ENCODE measurements at regions not wholly inside any gene's neighbourhood (a gene's known extent, or its start where the extent isn't known, plus 50 kb on each side); places are given as distances from the start of the nearest gene placed in this dataset.

DNA sequence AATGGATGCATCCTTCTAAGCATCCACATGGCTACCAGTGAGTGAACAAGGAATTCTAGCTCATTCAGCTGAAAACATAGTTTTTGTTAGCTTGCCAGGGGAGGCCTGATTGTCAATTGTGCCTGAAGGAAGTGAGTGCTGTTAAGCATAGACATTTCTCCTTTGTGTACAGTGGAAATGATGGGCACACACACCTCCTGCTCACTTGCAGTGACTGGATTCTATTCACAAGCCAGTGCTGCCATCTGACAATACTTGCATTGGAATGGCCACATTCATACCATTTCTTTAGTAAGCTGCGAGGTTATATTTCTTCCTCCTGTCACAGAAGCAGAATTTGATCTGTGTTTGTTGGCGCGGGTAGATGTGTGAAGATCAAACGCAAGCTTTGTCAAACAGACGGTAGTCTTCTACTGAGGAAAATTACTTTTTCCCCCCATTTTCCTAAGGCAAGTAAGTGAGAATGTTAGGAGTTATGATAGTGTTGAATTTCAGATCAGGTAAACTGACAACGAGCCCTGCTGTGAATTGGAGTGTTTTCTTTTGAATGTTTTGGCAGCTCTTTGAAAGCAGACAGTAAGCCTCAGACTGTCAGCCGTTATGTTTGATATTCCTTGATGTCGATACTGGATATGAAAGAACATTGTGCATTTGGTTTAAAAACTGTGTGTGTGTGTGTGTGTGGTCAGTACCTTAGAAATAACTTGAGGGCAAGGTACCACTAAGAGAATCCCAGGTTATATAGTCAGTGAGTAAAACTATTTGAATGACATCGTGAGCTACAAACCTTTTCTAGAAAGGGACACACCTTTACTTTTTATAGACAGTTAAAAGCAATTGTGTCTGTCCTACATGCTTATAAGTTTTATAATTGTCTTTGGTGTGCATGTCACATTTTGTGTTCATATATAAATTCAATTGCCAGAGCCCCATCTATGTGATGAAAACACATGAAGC lies 84.2 kb upstream of the BMP2 start:
- DNase-seq (ENCODE audit: low read depth in 1 of 2, low spot score in 2 of 2) (no peak), FAIRE-seq (no peak)
- no peaks in the 10 kb centered on the region for H3K4me1 ChIP-seq (replicated peaks in 1 of 4; ENCODE audit: control insufficient read depth in 3 of 4, insufficient read depth in 4 of 4, low read length in 3 of 4)
- no peak overlapping the region for H2BK5ac ChIP-seq (ENCODE audit: low read depth, low read length)
- no peak overlapping the region for H2AK5ac ChIP-seq (ENCODE audit: low read depth, low read length)
- H2BK12ac ChIP-seq (ENCODE audit: low read depth, low read length): no peak overlapping the region
- H3K56ac ChIP-seq (replicated peaks; ENCODE audit: insufficient read length, low read depth, low read length): no peak overlapping the region
- no peak overlapping the region for H4K5ac ChIP-seq (ENCODE audit: insufficient read length, low read depth, low read length)
- WGBS, 2 experiments (ENCODE audit: extremely low coverage in 1 of 2, insufficient coverage in 1 of 2, insufficient read length in 1 of 2, insufficient replicate concordance in 2 of 2, low coverage in 1 of 2, low lambda C conversion rate in 2 of 2, missing lambda C conversion rate in 1 of 2): 95% methylated on average over 9 of the region's 9 CpGs; no CpG with 5 or more reads in 1 of the 2 experiments
- no peaks in the 10 kb centered on the region for H3K9me3 ChIP-seq (ENCODE audit: insufficient read depth in 2 of 2, low read depth in 1 of 2, low read length in 1 of 2)
- H4K91ac ChIP-seq (replicated peaks; ENCODE audit: insufficient read length, low read length): no peak overlapping the region
- no peaks in the 10 kb centered on the region for H3K36me3 ChIP-seq (ENCODE audit: control insufficient read depth in 2 of 4, insufficient read depth in 4 of 4, low read length in 3 of 4)
- no peak overlapping the region for H2BK20ac ChIP-seq (ENCODE audit: low read length)
- H3K79me2 ChIP-seq (ENCODE audit: control insufficient read depth in 1 of 2, insufficient read depth in 2 of 2, low read length in 2 of 2): no peaks in the 10 kb centered on the region
- H3K14ac ChIP-seq (ENCODE audit: insufficient read length): no peak overlapping the region
- POLR2A ChIA-PET (ENCODE audit: partially characterized antibody): no interaction called here
- no peak overlapping the region for H3K9ac ChIP-seq (replicated peaks in 1 of 4; ENCODE audit: extremely low read depth in 1 of 4, low read depth in 3 of 4, low read length in 3 of 4)
- H2BK120ac ChIP-seq (replicated peaks; ENCODE audit: low read depth, low read length): no peak overlapping the region
- H3K18ac ChIP-seq (ENCODE audit: extremely low read depth, low read length): no peak overlapping the region
- H3K4ac ChIP-seq (replicated peaks; ENCODE audit: insufficient read length, low read depth, low read length): no peak overlapping the region
- no peaks in the 10 kb centered on the region for H3K27me3 ChIP-seq (replicated peaks in 1 of 4; ENCODE audit: control insufficient read depth in 3 of 4, extremely low read depth in 1 of 4, insufficient read depth in 3 of 4, low read length in 3 of 4)
- no peaks in the 10 kb centered on the region for H3K79me1 ChIP-seq (ENCODE audit: low read depth, low read length)
- H4K20me1 ChIP-seq (replicated peaks in 1 of 2; ENCODE audit: control insufficient read depth in 1 of 2, insufficient read depth in 2 of 2, low read length in 2 of 2): no peaks in the 10 kb centered on the region
- no peak overlapping the region for H3K4me2 ChIP-seq (ENCODE audit: insufficient read depth in 1 of 2, low read depth in 2 of 2, low read length in 2 of 2)
- no peaks in the 10 kb centered on the region for H3K23me2 ChIP-seq (ENCODE audit: low read depth, low read length)
- CTCF ChIA-PET (ENCODE audit: partially characterized antibody): interaction anchor here (0.6 to 1.4 kb wide), 6 partner anchors 13 to 420 kb away, joined by 3 to 4 read pairs (median 3); no protein-coding TSS in a partner anchor
- no peak overlapping the region for H3K23ac ChIP-seq (ENCODE audit: insufficient read length)
- H4K8ac ChIP-seq (ENCODE audit: extremely low read depth, insufficient read depth, low read length): no peak overlapping the region
- H2AFZ ChIP-seq (ENCODE audit: low read length): no peak overlapping the region
- H3K4me3 ChIP-seq (ENCODE audit: extremely low read depth in 1 of 4, insufficient read depth in 2 of 4, low read depth in 3 of 4, low read length in 4 of 4): no peak overlapping the region
- H3K27ac ChIP-seq (ENCODE audit: low read depth, low read length): no peak overlapping the region
- H2BK15ac ChIP-seq (ENCODE audit: low read length): no peak overlapping the region
- TF ChIP-seq CTBP2 (IDR thresholded peaks at IDR 0.05; ENCODE audit: borderline replicate concordance, insufficient read depth, insufficient read length, low read length): no peak
- TF ChIP-seq TCF12 (IDR thresholded peaks at IDR 0.05; ENCODE audit: low read depth, low read length): no peak
